ENCODE measurements at regions not wholly inside any gene's neighbourhood (a gene's known extent, or its start where the extent isn't known, plus 50 kb on each side); places are given as distances from the start of the nearest gene placed in this dataset.

GRCh38 chr5:4762316-4762715 is 377.8 kb upstream of the ADAMTS16 start:
- TF ChIP-seq RAD21 (IDR thresholded peaks at IDR 0.05; ENCODE audit: low read depth): no peak
- no peak for TF ChIP-seq CEBPB (IDR thresholded peaks at IDR 0.05)
- no peak for TF ChIP-seq CREB1 (IDR thresholded peaks at IDR 0.05; ENCODE audit: low read depth)
- TF ChIP-seq REST (IDR thresholded peaks at IDR 0.05; ENCODE audit: low read depth): no peak
- TF ChIP-seq YY1 (IDR thresholded peaks at IDR 0.05; ENCODE audit: low read depth): no peak
- TF ChIP-seq EP300 (IDR thresholded peaks at IDR 0.05; ENCODE audit: borderline replicate concordance): no peak
- no peak for TF ChIP-seq NFIC (IDR thresholded peaks at IDR 0.05)
- no peak for TF ChIP-seq USF1 (IDR thresholded peaks at IDR 0.05)
- no peak for TF ChIP-seq EGR1 (IDR thresholded peaks at IDR 0.05)
- no peak for TF ChIP-seq TAF1 (IDR thresholded peaks at IDR 0.05; ENCODE audit: low read depth)
- TF ChIP-seq FOXM1 (IDR thresholded peaks at IDR 0.05; ENCODE audit: borderline replicate concordance, low read depth): no peak
- TF ChIP-seq ZBTB7A (IDR thresholded peaks at IDR 0.05; ENCODE audit: low read depth): no peak

All from Ishikawa (cell line).